ENCODE measurements at regions not wholly inside any gene's neighbourhood (a gene's known extent, or its start where the extent isn't known, plus 50 kb on each side); places are given as distances from the start of the nearest gene placed in this dataset.
A peak's percentile ranks its signal among the peaks of the same experiment; 100 is the strongest.

GRCh38 chr1:59034925-59035324 lies 251.1 kb upstream of the JUN start:
- Histone ChIP-seq H3K27me3 (no peaks in the 10 kb centered on the region), H3K4me3 (no peak overlapping the region), H3K9me3 (no peaks in the 10 kb centered on the region), H3K27ac (no peak overlapping the region), H3K4me1 (no peaks in the 10 kb centered on the region), H3K36me3 (no peaks in the 10 kb centered on the region)
- intact Hi-C loops (cut with DNase I): no loop called here
- WGBS, 2 donors: 85 to 88% methylated on average over 10 of the region's 10 CpGs
- no peak for TF ChIP-seq POLR2AphosphoS5 (IDR thresholded peaks at IDR 0.05)
- TF ChIP-seq CTCF (IDR thresholded peaks at IDR 0.05): no peak
- TF ChIP-seq EP300 (IDR thresholded peaks at IDR 0.05): no peak
- no peak for DNase-seq

GRCh38 chr1:59039551-59039950 lies 255.7 kb upstream of the JUN start:
- Histone ChIP-seq H3K36me3 (no peaks in the 10 kb centered on the region), H3K4me3 (no peak overlapping the region), H3K27me3 (no peaks in the 10 kb centered on the region), H3K27ac (no peak overlapping the region), H3K4me1 (peaks cover 0 to 26% (median 23%) of the 10 kb centered on the region in 4 donors), H3K9me3 (no peaks in the 10 kb centered on the region)
- no peak for DNase-seq
- 82 to 91% methylated on average over 5 of the region's 5 CpGs for WGBS, 2 donors
- intact Hi-C loops (cut with DNase I): no loop called here
- TF ChIP-seq EP300 (IDR thresholded peaks at IDR 0.05) (no peak), POLR2AphosphoS5 (IDR thresholded peaks at IDR 0.05) (no peak), POLR2A (IDR thresholded peaks at IDR 0.05) (no peak), CTCF (IDR thresholded peaks at IDR 0.05) (no peak)

GRCh38 chr1:59040486-59040885 lies 256.4 kb upstream of the FGGY start:
- Histone ChIP-seq H3K4me1 (peaks cover 0 to 28% (median 23%) of the 10 kb centered on the region in 4 donors), H3K36me3 (no peaks in the 10 kb centered on the region), H3K4me3 (no peak overlapping the region), H3K27ac (no peak overlapping the region), H3K9me3 (no peaks in the 10 kb centered on the region), H3K27me3 (no peaks in the 10 kb centered on the region)
- 94 to 95% methylated on average over 2 of the region's 2 CpGs for WGBS, 2 donors
- no peak for TF ChIP-seq POLR2AphosphoS5 (IDR thresholded peaks at IDR 0.05)
- no peak for TF ChIP-seq POLR2A (IDR thresholded peaks at IDR 0.05)
- no peak for TF ChIP-seq EP300 (IDR thresholded peaks at IDR 0.05)
- no peak for TF ChIP-seq CTCF (IDR thresholded peaks at IDR 0.05)
- no peak for DNase-seq
- intact Hi-C loops (cut with DNase I): loop anchor here (5.0 to 10.0 kb wide), 2 partner anchors 68 to 104 kb away; no protein-coding TSS in a partner anchor

GRCh38 chr1:59041646-59042277 lies 255.1 kb upstream of the FGGY start:
- peak overlapping the region in 3 of 4 donors; percentile 15 to 53 (median 23) for H3K27ac ChIP-seq
- H3K27me3 ChIP-seq: no peaks in the 10 kb centered on the region
- H3K4me1 ChIP-seq: peaks cover 0 to 35% (median 30%) of the 10 kb centered on the region in 4 donors
- H3K4me3 ChIP-seq: no peak overlapping the region
- H3K36me3 ChIP-seq: no peaks in the 10 kb centered on the region
- intact Hi-C loops (cut with DNase I): loop anchor here (5.0 to 10.0 kb wide), 2 partner anchors 69 to 103 kb away; no protein-coding TSS in a partner anchor
- no peak for DNase-seq
- 91 to 92% methylated on average over 5 of the region's 5 CpGs for WGBS, 2 donors
- TF ChIP-seq CTCF (IDR thresholded peaks at IDR 0.05) (no peak), POLR2A (IDR thresholded peaks at IDR 0.05) (no peak), EP300 (IDR thresholded peaks at IDR 0.05) (no peak), POLR2AphosphoS5 (IDR thresholded peaks at IDR 0.05) (no peak)
- H3K9me3 ChIP-seq: no peaks in the 10 kb centered on the region

Data from sigmoid colon (tissue), 6 donors.